SK-N-SH (cell line): ENCODE measurements at regions not wholly inside any gene's neighbourhood (a gene's known extent, or its start where the extent isn't known, plus 50 kb on each side); places are given as distances from the start of the nearest gene placed in this dataset.

Experiments
- CTCF ChIA-PET: fragments of 300-600, 350-600 bp; formaldehyde crosslinking; extraction: SDS; loops from one replicate; lab custom pipeline; 2021; lab: Yijun Ruan, JAX
- POLR2A ChIA-PET: fragments of 350-600 bp; sonication (Branson Sonifier 250); formaldehyde crosslinking; extraction: SDS; loops from one replicate; lab custom pipeline; 2020; ENCODE audit warnings: antibody characterized with exemption, inconsistent platforms; lab: Yijun Ruan, JAX
- DNase-seq: peaks from one replicate; pipeline ENCODE4 v3.0.0; 2012
- H2AFZ ChIP-seq: fragments of 200-600 bp; sonication (generic); 2 replicates; pipeline ENCODE4 v1.8.1; 2016; ENCODE audit warnings: antibody characterized with exemption, mild to moderate bottlenecking, low read depth
- H3F3A ChIP-seq: fragments of 200-600 bp; sonication (generic); replicated peaks from 2 replicates; pipeline ENCODE3; 2016; ENCODE audit warnings: antibody characterized with exemption, mild to moderate bottlenecking; ENCODE audit not compliant: insufficient read depth
- H3K27ac ChIP-seq, 2 experiments: fragments of 200-500 bp in 1 of 2; fragments of 200-600 bp in 1 of 2; sonication (Bioruptor generic) in 1 of 2; sonication (generic), shearing (Covaris generic) in 1 of 2; 2 replicates each; pipeline versions ENCODE4 v1.5.1 to v1.6.1; 2014 to 2016; ENCODE audit warnings: low read depth in 2 of 2, inconsistent platforms in 1 of 2, low read length in 1 of 2, mild to moderate bottlenecking in 1 of 2, mixed read lengths in 1 of 2
- H3K27me3 ChIP-seq: fragments of 200-600 bp; sonication (generic), shearing (Covaris generic); 2 replicates; pipeline ENCODE4 v1.6.1; 2016; ENCODE audit warnings: mixed run types; ENCODE audit not compliant: insufficient read depth
- H3K36me3 ChIP-seq, 2 experiments: fragments of 200-500 bp in 1 of 2; fragments of 200-600 bp in 1 of 2; sonication (Bioruptor generic) in 1 of 2; sonication (generic) in 1 of 2; replicated peaks in 1 of 2; 2 replicates each; pipeline versions ENCODE3 to v1.5.1; 2014 to 2016; ENCODE audit warnings: low read length in 1 of 2, mild to moderate bottlenecking in 1 of 2; ENCODE audit not compliant: insufficient read depth in 2 of 2, control insufficient read depth in 1 of 2
- H3K4me1 ChIP-seq, 2 experiments: fragments of 200-500 bp in 1 of 2; fragments of 200-600 bp in 1 of 2; sonication (Bioruptor generic) in 1 of 2; sonication (generic), shearing (Covaris generic) in 1 of 2; 2 replicates each; pipeline versions ENCODE4 v1.5.1 to v1.6.1; 2014 to 2016; ENCODE audit warnings: low read depth in 1 of 2, low read length in 1 of 2, mixed run types in 1 of 2; ENCODE audit not compliant: insufficient read depth in 2 of 2, control insufficient read depth in 1 of 2
- H3K4me2 ChIP-seq: fragments of 200-600 bp; sonication (generic), shearing (Covaris generic); 2 replicates; pipeline ENCODE4 v1.6.1; 2017; ENCODE audit warnings: mixed run types
- H3K4me3 ChIP-seq, 2 experiments: fragments of 200-500 bp in 1 of 2; fragments of 200-600 bp in 1 of 2; sonication (Bioruptor generic) in 1 of 2; sonication (generic), shearing (Covaris generic) in 1 of 2; 2 replicates each; pipeline versions ENCODE4 v1.5.1 to v1.8.1; 2014 to 2016; ENCODE audit warnings: low read depth in 2 of 2, inconsistent platforms in 1 of 2, low read length in 1 of 2, mild to moderate bottlenecking in 1 of 2, mixed read lengths in 1 of 2, moderate library complexity in 1 of 2
- H3K79me2 ChIP-seq: fragments of 200-600 bp; sonication (generic); 2 replicates; pipeline ENCODE4 v1.8.1; 2017; ENCODE audit warnings: mild to moderate bottlenecking; ENCODE audit not compliant: insufficient read depth
- H3K9ac ChIP-seq: fragments of 200-600 bp; sonication (generic); 2 replicates; pipeline ENCODE4 v1.6.1; 2017; ENCODE audit warnings: mixed run types
- H3K9me2 ChIP-seq: fragments of 200-600 bp; sonication (generic); 2 replicates; pipeline ENCODE4 v1.6.1; 2017; ENCODE audit warnings: mixed run types
- H3K9me3 ChIP-seq: fragments of 200-600 bp; sonication (generic); 2 replicates; pipeline ENCODE4 v1.6.1; 2017; ENCODE audit warnings: mixed run types, mild to moderate bottlenecking, moderate library complexity
- H4K20me1 ChIP-seq: fragments of 200-600 bp; sonication (generic); 2 replicates; pipeline ENCODE4 v1.6.1; 2017; ENCODE audit warnings: mild to moderate bottlenecking, mixed run types; ENCODE audit not compliant: insufficient read depth
- EP300 ChIP-seq, 2 experiments: IDR thresholded peaks; 2 replicates each; pipeline versions ENCODE4 v1.4.0 to v1.6.1; 2012; ENCODE audit warnings: borderline replicate concordance in 1 of 2, low read depth in 1 of 2, low read length in 1 of 2
- FOSL2 ChIP-seq: IDR thresholded peaks from 2 replicates; pipeline ENCODE4 v1.4.0; 2012; ENCODE audit warnings: low read depth, mild to moderate bottlenecking, moderate library complexity, borderline replicate concordance
- FOXJ3 ChIP-seq: sonication (generic); formaldehyde crosslinking; IDR thresholded peaks from 2 replicates; pipeline ENCODE4 v1.5.1; 2020; ENCODE audit warnings: mild to moderate bottlenecking, missing genetic modification reagents
- FOXM1 ChIP-seq: IDR thresholded peaks from 2 replicates; pipeline ENCODE4 v1.4.0; 2012; ENCODE audit warnings: low read depth, mild to moderate bottlenecking
- GABPA ChIP-seq: IDR thresholded peaks from 2 replicates; pipeline ENCODE4 v1.4.0; 2012; ENCODE audit warnings: low read depth, mild to moderate bottlenecking
- JUND ChIP-seq: IDR thresholded peaks from 2 replicates; pipeline ENCODE4 v1.4.0; 2012
- MAX ChIP-seq: IDR thresholded peaks from 2 replicates; pipeline ENCODE4 v1.4.0; 2012; ENCODE audit warnings: low read depth
- MEF2A ChIP-seq: IDR thresholded peaks from 2 replicates; pipeline ENCODE4 v1.4.0; 2012; ENCODE audit warnings: low read depth, borderline replicate concordance
- MXI1 ChIP-seq: IDR thresholded peaks from 2 replicates; pipeline ENCODE4 v1.6.1; 2012; ENCODE audit warnings: mild to moderate bottlenecking, low read depth, low read length, improper control_type of control experiment
- NFIC ChIP-seq: IDR thresholded peaks from 2 replicates; pipeline ENCODE4 v1.4.0; 2012; ENCODE audit warnings: borderline replicate concordance
- NRF1 ChIP-seq: IDR thresholded peaks from 2 replicates; pipeline ENCODE4 v1.6.1; 2012; ENCODE audit warnings: low read depth, mild to moderate bottlenecking, low read length
- SIN3A ChIP-seq: IDR thresholded peaks from 2 replicates; pipeline ENCODE4 v1.6.1; 2012; ENCODE audit warnings: low read depth, mild to moderate bottlenecking, low read length, moderate library complexity, borderline replicate concordance
- SMC3 ChIP-seq: IDR thresholded peaks from 2 replicates; pipeline ENCODE4 v1.6.1; 2012; ENCODE audit warnings: low read depth, low read length, improper control_type of control experiment
- TCF12 ChIP-seq: IDR thresholded peaks from 2 replicates; pipeline ENCODE4 v1.4.0; 2012
- WGBS: methylation state at CpG from one replicate; pipeline ENCODE4 v1.1.6; 2017; ENCODE audit warnings: low lambda C conversion rate; 5-methylcytosine and 5-hydroxymethylcytosine counted together
- TF ChIP-seq, protein P1 (sequence below): fragments of 150-350 bp; IDR thresholded peaks from 2 replicates; pipeline ENCODE4 v1.6.1; 2017; ENCODE audit warnings: antibody characterized with exemption, low read length, low read depth, borderline replicate concordance
- TF ChIP-seq, protein P2 (sequence below): IDR thresholded peaks from 2 replicates; pipeline ENCODE4; 2012
- TF ChIP-seq, protein P3 (sequence below): fragments of 150-350 bp; IDR thresholded peaks from 2 replicates; pipeline ENCODE4 v1.6.1; 2016; ENCODE audit warnings: mild to moderate bottlenecking, low read depth, low read length

GRCh38 chr15:96687388-96688107, 357.0 kb downstream of the NR2F2 start:
- Histone ChIP-seq H3K9me3 (no peaks in the 10 kb centered on the region), H3K9me2 (no peaks in the 10 kb centered on the region), H3K4me2 (no peak overlapping the region), H3K79me2 (no peaks in the 10 kb centered on the region), H3K27me3 (no peaks in the 10 kb centered on the region), H3F3A (no peaks in the 10 kb centered on the region)
- TF ChIP-seq TCF12 = no peak
- TF ChIP-seq, protein P1, sequence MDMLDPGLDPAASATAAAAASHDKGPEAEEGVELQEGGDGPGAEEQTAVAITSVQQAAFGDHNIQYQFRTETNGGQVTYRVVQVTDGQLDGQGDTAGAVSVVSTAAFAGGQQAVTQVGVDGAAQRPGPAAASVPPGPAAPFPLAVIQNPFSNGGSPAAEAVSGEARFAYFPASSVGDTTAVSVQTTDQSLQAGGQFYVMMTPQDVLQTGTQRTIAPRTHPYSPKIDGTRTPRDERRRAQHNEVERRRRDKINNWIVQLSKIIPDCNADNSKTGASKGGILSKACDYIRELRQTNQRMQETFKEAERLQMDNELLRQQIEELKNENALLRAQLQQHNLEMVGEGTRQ = no peak
- TF ChIP-seq, all 33 proteins: peak for 0
- Histone ChIP-seq H3K27ac (no peak overlapping the region), H4K20me1 (no peaks in the 10 kb centered on the region), H2AFZ (no peak overlapping the region), H3K4me1 (no peaks in the 10 kb centered on the region; a peak in 1 of 4 replicates), H3K4me3 (no peak overlapping the region), H3K9ac (no peak overlapping the region), H3K36me3 (no peaks in the 10 kb centered on the region)
- whole genome bisulfite sequencing = 12% methylated on average over 5 of the region's 5 CpGs
- DNase-seq = no peak
- ChIA-PET POLR2A (no interaction called here), CTCF (no interaction called here)

DNA sequence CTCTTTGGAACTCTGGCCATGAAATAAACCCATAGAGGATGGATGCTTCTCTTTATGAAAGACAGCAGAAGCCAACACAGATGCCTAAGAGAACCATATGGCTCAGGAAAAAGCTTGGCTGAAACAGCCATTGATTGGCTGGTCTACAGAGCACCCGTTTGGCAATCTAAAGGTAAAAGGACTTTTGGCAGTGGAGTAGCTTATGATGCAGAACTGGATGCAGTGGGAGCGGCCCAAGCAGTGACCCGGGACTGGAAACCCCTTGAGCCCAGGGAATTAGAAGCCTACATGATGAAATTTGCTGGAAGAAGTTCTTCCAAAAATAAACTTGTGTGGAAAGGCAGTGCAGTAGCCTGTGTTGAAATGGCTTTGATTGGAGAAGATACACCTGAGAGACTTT, 360.2 kb downstream of the NR2F2 start:
- H2AFZ ChIP-seq = no peak overlapping the region
- no peak overlapping the region for H3K4me2 ChIP-seq
- H3K9ac ChIP-seq = no peak overlapping the region
- 2% methylated on average over 3 of the region's 3 CpGs for WGBS
- H3K36me3 ChIP-seq = no peaks in the 10 kb centered on the region
- peaks cover 6% of the 10 kb centered on the region; the same call in 1 of the 2 replicates for H3K9me3 ChIP-seq
- ChIA-PET CTCF (no interaction called here), POLR2A (no interaction called here)
- H3K4me1 ChIP-seq = no peaks in the 10 kb centered on the region; a peak in 1 of 4 replicates
- DNase-seq = no peak
- no peaks in the 10 kb centered on the region for H3K27me3 ChIP-seq
- H3K4me3 ChIP-seq = no peak overlapping the region
- no peaks in the 10 kb centered on the region for H4K20me1 ChIP-seq
- no peak overlapping the region for H3K27ac ChIP-seq
- TF ChIP-seq NFIC (no peak), FOXM1 (no peak), JUND (no peak), MXI1 (no peak), SIN3A (no peak), SMC3 (no peak), FOXJ3 (no peak), NRF1 (no peak), MEF2A (no peak), FOSL2 (no peak), EP300 (IDR thresholded peaks at IDR 0.05; ENCODE audit: borderline replicate concordance in 1 of 2, low read depth in 1 of 2, low read length in 1 of 2) (no peak), MAX (no peak), GABPA (no peak)
- TF ChIP-seq, protein P1 = no peak
- TF ChIP-seq, protein P2, sequence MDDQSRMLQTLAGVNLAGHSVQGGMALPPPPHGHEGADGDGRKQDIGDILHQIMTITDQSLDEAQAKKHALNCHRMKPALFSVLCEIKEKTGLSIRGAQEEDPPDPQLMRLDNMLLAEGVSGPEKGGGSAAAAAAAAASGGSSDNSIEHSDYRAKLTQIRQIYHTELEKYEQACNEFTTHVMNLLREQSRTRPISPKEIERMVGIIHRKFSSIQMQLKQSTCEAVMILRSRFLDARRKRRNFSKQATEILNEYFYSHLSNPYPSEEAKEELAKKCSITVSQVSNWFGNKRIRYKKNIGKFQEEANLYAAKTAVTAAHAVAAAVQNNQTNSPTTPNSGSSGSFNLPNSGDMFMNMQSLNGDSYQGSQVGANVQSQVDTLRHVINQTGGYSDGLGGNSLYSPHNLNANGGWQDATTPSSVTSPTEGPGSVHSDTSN = no peak
- TF ChIP-seq, protein P3, sequence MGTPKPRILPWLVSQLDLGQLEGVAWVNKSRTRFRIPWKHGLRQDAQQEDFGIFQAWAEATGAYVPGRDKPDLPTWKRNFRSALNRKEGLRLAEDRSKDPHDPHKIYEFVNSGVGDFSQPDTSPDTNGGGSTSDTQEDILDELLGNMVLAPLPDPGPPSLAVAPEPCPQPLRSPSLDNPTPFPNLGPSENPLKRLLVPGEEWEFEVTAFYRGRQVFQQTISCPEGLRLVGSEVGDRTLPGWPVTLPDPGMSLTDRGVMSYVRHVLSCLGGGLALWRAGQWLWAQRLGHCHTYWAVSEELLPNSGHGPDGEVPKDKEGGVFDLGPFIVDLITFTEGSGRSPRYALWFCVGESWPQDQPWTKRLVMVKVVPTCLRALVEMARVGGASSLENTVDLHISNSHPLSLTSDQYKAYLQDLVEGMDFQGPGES = no peak
- H3K79me2 ChIP-seq = no peaks in the 10 kb centered on the region
- no peaks in the 10 kb centered on the region for H3K9me2 ChIP-seq
- no peaks in the 10 kb centered on the region for H3F3A ChIP-seq
